VCaP (cell line): ENCODE measurements at regions not wholly inside any gene's neighbourhood (a gene's known extent, or its start where the extent isn't known, plus 50 kb on each side); places are given as distances from the start of the nearest gene placed in this dataset.

ENCODE experiments used
- H3K27ac ChIP-seq: fragments of 450-650 bp; 2 replicates; pipeline ENCODE4 v1.5.1; 2017
- CTCF ChIP-seq: fragments of 450-650 bp; conservative IDR thresholded peaks from 2 replicates; pipeline ENCODE4 v1.5.1; 2017; ENCODE audit warnings: mild to moderate bottlenecking, moderate library complexity

GRCh38 chr10:78972947-78973900 is 95.5 kb upstream of the ZMIZ1 start:
- H3K27ac ChIP-seq, result peak overlapping the region; percentile 97
- no peak for TF ChIP-seq CTCF

- H3K27ac ChIP-seq, result peak overlapping the region; percentile 97
- 0 out of 2 replicates have a peak, but pooled peaks have one; percentile 7 for TF ChIP-seq CTCF
Measured at GRCh38 chr10:78973901-78974616, 94.7 kb upstream of the ZMIZ1 start.

GRCh38 chr10:78974617-78975317 is 94.0 kb upstream of the ZMIZ1 start:
- peak; percentile 78 for TF ChIP-seq CTCF
- peak overlapping the region; percentile 97 for H3K27ac ChIP-seq

GRCh38 chr10:78975926-78976325 is 92.8 kb upstream of the ZMIZ1 start:
- no peak overlapping the region; the same call in 1 of the 2 replicates for H3K27ac ChIP-seq
- TF ChIP-seq CTCF, result no peak

- no peak overlapping the region for H3K27ac ChIP-seq
- TF ChIP-seq CTCF, result no peak
Measured at GRCh38 chr10:78976825-78977755, 91.7 kb upstream of the ZMIZ1 start.

- no peak overlapping the region for H3K27ac ChIP-seq
- TF ChIP-seq CTCF, result no peak
Measured at GRCh38 chr10:78979938-78980337, 88.8 kb upstream of the ZMIZ1 start.
